GM19240 (cell line): ENCODE measurements at regions not wholly inside any gene's neighbourhood (a gene's known extent, or its start where the extent isn't known, plus 50 kb on each side); places are given as distances from the start of the nearest gene placed in this dataset.

Source experiments
- DNase-seq: peaks from one replicate; pipeline ENCODE4 v3.0.0; 2011; ENCODE audit warnings: low spot score; ENCODE audit not compliant: insufficient read length

GRCh38 chr21:38933731-38934130 lies 128.0 kb downstream of the ETS2 start:
- no peak for DNase-seq

DNA sequence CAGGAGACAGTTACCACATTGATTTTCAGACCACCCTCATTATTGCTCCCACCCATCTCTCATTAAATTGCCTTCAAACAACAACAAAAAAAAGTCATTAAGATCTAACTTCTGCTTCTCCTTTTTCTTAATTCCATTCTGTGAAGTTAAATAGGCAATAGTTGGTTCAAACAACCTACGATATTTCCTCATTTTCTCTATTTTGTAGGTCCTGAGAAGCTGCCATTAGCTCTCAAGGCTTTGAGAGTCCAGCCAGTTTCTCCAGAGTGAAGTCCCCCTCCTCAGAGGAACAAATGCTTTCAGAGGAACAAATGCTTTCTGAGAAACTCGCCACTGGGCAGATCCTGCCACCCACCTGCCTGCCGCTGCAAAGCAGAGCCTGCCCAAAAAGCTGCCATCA lies 125.6 kb downstream of the ETS2 start:
- DNase-seq = no peak

DNA sequence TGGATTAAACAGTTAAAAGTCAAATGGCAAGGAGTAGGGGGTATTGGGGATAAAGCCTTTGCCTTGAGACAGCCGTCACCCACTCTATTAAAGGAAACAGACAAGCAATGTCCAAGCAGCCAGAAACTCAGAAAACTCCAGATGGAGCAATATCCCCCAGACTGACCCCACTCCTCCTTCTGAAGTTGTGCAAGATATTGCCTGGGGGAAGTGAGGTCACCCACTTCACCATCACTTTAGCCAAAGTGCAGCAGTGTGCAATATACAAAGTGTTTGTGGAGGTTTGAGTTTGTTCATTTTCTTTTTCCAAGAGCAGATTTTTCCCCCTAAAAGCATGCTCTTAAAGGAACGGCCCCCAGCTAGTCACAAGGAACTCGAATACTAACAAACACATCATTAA lies 125.1 kb downstream of the ETS2 start:
- no peak for DNase-seq

DNA sequence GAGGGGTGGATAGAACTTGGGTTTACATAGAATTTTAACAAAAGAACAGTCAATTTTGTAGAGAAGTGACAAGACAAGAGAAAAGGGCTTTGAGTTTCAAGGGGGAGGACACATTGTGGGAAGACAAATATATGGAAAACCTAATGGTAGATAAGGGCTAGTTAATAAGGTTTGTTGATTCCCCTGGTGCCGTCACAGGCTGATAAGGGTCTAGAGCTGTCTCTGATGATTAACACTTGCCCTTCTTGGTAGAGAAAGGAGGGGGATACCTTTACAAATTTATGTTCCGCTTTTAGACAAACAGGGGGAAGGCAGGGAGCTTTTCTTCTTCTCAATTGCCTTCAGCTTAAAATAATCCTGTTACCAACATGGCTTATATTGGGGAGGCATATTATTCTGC lies 124.3 kb downstream of the ETS2 start:
- no peak for DNase-seq

- DNase-seq = no peak
Observed at GRCh38 chr21:38929652-38930051, 123.9 kb downstream of the ETS2 start.

GRCh38 chr21:38929142-38929541 lies 123.4 kb downstream of the ETS2 start:
- no peak for DNase-seq

- DNase-seq = no peak
Observed at GRCh38 chr21:38927776-38928175, 122.0 kb downstream of the ETS2 start.

- DNase-seq = no peak
Observed at GRCh38 chr21:38925923-38926322, 120.2 kb downstream of the ETS2 start.

DNA sequence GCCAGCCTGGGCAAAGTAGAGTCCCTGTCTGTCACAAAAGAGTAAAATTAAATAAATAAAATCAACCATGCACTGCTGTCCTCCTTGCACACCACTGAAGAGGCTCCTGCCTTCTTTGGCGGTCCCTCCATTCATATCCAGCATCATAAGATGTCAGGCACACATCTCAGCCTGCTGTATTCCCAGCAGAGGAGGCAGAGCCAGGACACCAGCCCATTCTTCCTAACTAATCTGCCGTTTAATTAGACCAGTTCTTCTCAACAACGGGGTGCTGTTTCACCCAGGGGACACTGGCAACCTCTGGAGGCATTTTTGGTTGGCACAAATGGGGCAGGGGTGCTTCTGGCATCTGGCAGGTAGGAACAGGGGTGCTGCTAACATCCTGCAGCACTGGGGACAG lies 119.7 kb downstream of the ETS2 start:
- no peak for DNase-seq

DNA sequence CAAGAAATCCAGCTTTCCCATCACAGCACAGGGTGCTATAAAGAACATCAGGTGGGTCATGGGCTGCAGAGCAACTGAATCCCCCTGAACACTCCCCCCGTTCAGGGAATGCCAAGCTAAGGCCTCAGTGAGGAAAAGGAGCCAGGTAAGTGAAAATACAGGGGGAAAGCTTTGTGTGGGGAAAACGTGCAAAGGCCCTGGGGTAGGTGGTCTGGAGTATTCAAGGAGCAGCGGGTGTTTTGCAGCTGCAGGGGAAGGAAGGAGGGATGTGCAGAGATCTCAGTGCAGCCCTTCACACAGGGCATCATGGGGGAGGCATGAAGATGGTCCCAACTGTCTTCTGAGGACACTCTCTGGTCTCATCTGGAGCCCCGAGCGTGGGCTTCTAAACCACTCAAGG lies 119.2 kb downstream of the ETS2 start:
- no peak for DNase-seq

- no peak for DNase-seq
Observed at GRCh38 chr21:38923429-38923828, 117.7 kb downstream of the ETS2 start.

GRCh38 chr21:38922474-38923235 lies 116.9 kb downstream of the ETS2 start:
- DNase-seq = no peak

- DNase-seq = no peak
Observed at GRCh38 chr21:38921511-38922251, 116.0 kb downstream of the ETS2 start.

GRCh38 chr21:38920631-38921398 lies 115.1 kb downstream of the ETS2 start:
- no peak for DNase-seq

- no peak for DNase-seq
Observed at GRCh38 chr21:38918607-38919346, 113.0 kb downstream of the ETS2 start.

DNA sequence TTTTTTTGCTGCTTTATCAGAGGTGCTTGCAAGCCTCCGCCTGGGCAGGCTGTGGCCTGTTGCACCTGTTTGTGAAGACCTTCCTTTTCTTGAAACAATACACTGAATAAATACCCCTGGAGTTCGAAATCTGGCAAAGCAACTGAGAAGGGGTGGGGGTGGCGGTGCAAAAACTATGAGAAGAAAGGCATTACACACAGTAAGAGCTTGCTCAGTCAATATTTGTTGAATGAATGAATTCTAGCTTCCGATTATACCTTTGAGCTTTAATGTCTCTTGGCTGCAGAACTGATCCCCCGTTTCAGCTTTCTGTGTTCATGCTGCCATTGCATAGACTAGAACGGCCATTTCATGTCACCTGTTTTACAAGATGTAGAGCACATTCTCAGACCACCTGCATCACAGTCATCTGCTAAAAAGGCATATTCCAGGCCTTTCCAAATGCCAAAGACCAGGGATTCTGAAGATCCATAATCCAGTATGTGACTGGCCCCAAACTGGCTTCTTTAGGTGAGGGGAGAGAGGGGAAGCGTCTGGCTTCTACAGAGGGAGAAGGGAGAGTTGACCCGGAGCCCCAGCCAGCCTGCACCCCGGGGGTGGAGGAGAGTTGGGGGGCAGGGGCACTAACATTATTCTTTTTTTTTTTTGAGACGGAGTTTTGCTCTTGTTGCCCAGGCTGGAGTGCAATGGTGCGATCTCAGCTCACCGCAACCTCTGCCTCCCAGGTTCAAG lies 111.5 kb downstream of the ETS2 start:
- DNase-seq = no peak

DNA sequence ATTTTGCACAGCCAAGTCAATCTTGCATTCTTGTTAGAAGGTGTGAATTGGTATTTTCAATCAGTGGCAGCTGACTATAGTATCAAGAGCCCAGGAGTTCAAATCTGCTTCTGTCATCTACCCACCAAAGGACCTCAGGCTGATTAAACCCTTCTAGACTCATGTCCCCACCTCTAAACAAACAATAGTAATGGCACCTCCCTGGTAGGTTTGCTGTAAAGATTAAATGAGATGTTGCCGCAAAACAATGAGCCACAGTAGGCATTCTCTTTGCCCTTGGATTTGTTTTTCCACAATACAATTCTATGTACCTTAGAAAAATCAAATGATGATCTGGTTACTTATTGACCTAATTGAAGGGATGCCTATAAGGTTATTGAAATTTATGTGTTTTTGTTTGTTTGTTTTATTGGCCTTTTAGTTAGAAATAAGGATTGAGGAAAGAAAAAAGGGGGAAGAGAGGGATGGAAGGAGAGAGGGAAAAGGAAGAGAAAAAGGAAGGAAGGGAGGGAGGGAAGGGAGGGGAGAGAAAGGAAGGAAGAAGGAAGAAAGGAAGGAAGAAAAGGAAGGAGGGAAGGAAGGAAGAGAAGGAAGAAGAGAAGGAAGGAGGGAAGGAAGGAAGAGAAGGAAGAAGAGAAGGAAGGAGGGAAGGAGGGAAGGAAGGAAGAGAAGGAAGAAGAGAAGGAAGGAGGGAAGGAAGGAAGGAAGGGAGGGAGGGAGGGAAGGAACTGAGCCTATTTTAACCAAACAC lies 110.7 kb downstream of the ETS2 start:
- no peak for DNase-seq

DNA sequence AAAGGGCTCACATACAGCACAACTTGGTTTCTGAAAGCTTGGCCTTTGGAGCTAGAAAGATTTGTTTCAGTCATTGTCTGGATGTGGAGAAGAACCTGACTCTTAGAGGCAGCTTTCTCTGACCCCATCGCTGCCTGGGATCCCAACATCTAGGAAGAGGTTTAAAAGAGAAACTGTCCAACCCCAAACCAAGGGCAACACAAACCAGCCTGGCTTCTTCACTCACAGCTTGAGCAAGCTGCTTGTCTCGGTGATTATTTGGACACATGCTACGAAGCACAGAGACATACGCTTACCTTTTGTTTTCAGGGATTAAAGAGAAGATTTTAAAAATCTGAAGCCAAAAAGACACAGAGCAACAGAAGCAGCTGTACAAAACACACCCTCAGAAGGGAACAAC lies 109.8 kb downstream of the ETS2 start:
- DNase-seq = no peak

DNA sequence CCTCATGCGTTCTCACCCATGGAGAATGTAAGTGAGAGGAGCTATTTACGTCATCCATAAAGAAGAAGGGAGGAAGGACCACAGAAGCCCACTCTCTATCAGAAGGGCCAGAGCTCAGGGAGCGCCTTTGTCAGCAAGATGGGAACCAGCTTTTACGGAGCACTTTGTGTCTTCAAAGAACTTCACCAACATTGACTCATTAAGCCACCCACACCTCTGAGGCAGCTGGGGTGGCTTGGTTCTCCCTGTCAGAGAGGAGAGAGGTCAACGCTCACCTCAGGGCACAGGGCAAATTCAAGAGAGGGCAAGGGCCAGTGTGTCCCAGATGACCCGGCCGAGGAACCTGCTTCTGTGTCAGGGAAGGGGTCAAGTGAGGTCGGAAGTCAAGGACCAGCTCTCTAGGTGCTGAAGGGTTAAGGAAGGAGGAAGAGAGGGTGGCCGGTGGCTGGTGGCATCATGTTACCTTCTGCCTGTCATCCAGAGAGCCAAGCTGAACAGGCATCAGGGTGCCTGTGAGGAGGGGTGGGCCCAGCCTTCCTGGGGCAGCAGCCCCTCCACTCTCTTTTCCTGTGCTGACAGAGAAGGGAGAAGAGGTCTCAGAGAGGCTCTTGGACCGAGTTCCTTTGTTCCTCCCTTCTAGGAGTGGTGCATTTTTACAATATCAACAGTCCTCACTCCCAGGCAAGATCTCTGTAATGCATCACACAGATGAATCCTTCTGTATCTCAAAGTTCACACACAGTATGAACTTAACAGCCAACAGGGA lies 109.0 kb downstream of the ETS2 start:
- no peak for DNase-seq
